ENCODE measurements at regions not wholly inside any gene's neighbourhood (a gene's known extent, or its start where the extent isn't known, plus 50 kb on each side); places are given as distances from the start of the nearest gene placed in this dataset.
"Not testable (repeated sequence)": the region's sequence is repeated elsewhere in the genome, so short reads cannot be mapped to it uniquely, and the experiment has no call there.

DNA sequence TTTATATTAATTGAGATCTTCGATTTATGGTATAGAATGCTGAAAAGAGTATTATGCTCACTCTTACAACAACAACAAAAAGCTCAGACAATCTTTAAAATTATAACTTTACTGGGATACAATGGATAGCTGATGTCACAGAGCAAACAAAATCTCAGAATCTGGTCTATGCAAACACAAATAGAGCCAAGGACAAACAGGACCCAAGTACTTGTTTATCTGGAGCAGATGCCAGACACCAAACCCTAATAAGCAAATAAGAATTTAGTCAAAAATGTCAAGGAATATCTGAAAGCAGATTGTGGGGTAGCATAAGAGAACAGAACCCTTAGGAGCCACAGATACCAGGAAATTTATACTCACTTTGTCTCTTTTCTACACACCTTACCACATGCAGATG is 302.2 kb downstream of the CGGBP1 start:
- no peak for DNase-seq (ENCODE audit: low spot score)

DNA sequence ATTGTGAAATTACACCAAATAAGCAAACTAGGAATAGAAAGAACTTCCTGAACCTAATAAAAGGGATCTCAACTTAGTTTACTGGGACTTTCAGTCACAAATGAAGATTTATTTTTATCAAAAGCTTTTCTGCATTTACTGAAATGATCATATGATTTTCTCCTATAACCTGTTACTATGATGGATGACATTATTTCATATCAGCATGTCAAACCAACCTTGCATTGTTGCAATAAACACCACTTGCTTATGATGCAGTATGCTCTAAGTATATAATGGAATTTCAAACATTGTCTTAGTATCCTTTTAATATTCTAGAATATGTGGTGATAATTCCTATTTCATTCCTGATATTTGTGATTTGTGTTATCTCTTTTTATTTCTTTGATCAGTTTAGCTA is 303.0 kb downstream of the CGGBP1 start:
- in situ Hi-C loops (cut with HindIII; ENCODE audit: low sequenced_read_pairs): no loop called here

More for the DNA sequence above, 302.2 kb downstream of the CGGBP1 start:
- in situ Hi-C loops (cut with HindIII; ENCODE audit: low sequenced_read_pairs): no loop called here

DNA sequence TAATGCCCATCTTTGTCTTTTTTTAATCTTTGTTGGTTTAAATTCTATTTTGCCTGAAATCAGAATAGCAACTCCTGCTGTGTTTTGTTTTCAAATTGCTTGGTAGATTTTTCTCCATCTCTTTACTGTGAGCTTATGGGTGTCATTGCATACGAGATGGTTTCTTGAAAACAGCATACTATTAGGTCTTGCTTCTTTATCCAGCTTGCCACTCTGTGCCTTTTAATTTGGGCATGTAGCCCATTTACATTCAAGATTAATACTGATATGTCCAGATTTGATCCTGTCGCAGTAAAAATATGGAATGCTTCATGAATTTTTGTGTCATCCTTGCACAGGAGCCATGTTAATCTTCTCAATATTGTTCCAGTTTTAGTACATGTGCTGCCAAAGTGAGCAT is 316.6 kb downstream of the CGGBP1 start:
- DNase-seq (ENCODE audit: low spot score): no peak
- in situ Hi-C loops (cut with HindIII; ENCODE audit: low sequenced_read_pairs): no loop called here

More for the DNA sequence above, 303.0 kb downstream of the CGGBP1 start:
- DNase-seq (ENCODE audit: low spot score): no peak

DNA sequence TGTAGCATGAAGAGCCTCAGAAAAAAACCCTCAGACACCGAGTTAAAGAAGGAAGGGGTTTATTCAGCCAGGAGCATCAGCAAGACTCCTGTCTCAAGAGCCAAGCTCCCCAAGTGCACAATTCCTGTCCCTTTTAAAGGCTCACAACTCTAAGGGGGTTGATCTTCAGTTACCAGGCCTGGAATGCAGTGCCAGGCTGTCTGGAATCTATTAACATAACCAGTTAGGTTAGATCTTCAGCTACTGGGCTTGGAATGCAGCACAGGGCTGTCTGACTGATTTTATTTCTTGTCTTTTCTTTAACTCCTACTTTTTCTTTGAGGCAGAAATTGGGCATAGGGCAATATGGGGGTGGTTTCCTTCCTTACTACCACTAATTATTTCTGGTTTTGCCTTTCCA is 317.9 kb downstream of the CGGBP1 start:
- in situ Hi-C loops (cut with HindIII; ENCODE audit: low sequenced_read_pairs); DNase-seq (ENCODE audit: low spot score): not testable (repeated sequence)

DNA sequence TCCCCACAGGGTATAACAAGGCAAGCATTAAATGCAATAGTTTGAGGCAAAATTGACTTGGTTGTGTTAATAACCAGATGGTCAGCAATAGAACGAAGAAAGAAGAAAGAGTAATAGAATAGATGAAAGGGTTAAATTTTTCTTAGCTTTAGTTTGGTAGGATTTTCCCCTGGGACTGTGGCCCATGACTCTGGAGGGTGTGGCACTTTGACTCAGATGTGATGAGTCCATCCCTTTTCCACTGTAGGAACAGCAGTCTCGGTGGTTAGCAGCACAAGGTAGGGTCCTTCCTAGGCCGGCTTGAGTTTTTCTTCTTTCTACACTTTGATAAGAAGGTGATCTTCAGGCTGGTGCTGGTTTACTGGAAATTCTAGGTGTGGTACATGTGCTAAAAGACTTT is 321.0 kb downstream of the CGGBP1 start:
- DNase-seq (ENCODE audit: low spot score); in situ Hi-C loops (cut with HindIII; ENCODE audit: low sequenced_read_pairs): not testable (repeated sequence)

DNA sequence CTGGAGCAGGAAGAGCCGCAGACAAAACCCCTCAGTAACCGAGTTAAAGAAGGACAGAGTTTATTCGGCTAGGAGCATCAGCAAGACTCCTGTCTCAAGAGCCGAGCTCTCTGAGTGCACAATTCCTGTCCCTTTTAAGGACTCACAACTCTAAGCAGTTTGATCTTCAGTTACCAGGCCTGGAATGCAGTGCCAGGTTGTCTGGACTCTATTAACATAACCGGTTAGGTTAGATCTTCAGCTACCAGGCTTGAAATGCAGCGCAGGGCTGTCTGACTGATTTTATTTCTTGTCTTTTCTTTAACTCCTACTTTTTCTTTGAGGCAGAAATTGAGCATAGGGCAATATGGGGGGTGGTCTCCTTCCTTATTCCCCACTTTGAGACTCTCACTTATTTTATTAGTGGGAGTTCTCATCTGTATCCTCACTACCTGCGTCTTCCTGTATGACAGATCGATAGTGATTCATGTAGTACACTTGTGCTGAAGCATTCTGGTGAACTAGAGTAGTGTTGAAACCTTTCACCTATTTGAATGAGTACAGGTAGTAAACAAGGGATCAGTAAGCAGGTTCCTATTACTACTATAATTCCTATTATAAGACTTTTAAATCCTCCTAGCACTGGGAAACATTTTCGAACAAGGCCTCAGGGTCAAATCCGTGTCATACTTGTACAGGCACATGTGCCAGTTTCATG is 325.0 kb downstream of the CGGBP1 start:
- no peak for DNase-seq (ENCODE audit: low spot score)
- in situ Hi-C loops (cut with HindIII; ENCODE audit: low sequenced_read_pairs): no loop called here

DNA sequence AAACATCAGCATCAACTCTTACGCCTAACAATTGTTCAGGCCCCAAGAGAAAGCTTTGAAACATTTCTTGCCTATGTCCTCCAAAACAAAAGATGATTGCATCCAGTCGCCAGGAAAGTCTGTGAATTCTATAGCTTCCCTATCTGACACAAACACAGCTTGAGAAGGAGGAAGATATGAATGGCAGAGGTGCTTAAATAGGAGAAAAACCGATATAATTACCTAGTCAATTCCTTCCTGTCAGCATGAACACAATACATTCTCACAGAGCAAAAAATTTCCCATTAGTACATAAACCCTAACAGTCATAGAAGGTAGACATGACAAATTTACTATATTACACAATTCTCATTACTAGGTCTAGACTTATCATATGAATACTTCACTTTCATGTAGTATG is 326.5 kb downstream of the CGGBP1 start:
- in situ Hi-C loops (cut with HindIII; ENCODE audit: low sequenced_read_pairs): no loop called here
- DNase-seq (ENCODE audit: low spot score): no peak

DNA sequence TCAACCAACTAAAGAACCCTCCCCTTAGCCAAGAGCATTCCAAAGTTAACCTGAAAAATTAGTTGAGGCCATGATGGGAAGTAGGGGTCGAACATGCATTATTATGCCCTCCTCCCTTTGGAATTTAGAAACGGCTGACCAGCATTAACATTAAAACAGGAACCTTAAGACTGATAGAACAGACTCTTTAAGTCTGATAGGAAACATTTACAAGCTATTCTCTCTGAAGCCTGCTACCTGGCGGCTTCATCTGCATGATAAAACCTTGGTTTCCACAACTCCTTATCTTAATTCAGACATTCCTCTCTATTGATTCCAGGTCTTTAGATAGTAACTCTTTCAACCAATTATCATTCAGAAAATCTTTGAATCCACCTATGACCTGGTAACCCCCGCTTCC is 331.0 kb downstream of the CGGBP1 start:
- no peak for DNase-seq (ENCODE audit: low spot score)
- in situ Hi-C loops (cut with HindIII; ENCODE audit: low sequenced_read_pairs): no loop called here

DNA sequence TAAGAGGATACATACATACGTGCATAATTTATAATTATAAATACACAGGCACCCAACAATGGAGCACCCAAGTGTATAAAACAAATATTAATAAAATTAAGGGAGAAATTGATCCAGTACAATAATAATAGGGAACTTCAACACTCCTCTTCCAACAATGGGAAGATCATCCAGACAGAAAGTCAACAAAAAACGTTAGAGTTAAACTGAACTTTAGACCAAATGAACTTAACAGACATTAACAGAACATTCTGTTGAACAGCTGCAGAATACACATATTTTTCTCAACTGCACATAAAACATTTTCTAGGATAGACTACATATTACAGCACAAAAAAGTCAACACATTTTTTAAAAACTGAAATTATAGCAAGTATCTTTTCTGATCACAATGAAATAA is 339.7 kb downstream of the CGGBP1 start:
- in situ Hi-C loops (cut with HindIII; ENCODE audit: low sequenced_read_pairs): no loop called here
- no peak for DNase-seq (ENCODE audit: low spot score)

DNA sequence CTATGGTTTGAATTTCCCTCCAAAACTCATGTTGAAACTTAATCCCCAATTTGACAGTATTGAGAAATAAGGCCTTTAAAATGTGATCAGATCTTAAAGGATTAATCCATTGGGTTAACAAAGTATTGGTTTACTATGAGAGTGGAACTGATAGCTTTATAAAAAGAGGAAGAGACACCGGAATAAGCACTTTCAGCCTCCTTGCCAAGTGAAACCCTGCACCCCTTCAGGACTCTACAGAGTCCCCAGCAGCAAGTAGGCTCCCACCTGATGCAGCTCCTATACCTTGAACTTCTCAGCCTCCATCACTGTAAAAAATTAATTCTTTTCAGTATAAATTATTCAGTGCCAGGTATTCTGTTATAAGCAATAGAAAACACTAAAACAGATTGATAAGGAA is 348.3 kb downstream of the CGGBP1 start:
- in situ Hi-C loops (cut with HindIII; ENCODE audit: low sequenced_read_pairs): no loop called here

DNA sequence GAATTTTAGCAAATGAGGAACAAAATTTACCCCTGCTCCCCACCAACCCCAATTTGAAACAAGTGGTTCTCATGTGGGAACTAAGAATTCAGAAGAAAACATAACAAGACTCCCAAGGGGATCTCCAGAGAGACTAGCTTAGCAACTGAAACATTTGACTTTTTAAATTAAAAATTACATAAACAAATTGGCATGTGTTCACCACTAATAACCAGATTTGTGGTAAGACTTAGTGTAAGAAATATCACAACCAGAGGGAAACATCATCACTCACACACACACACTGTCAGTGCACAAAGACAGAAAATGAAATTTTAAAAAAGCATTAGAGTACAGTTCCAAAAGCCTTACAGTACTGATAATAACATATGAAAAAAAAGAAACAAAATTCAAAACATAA is 348.8 kb downstream of the CGGBP1 start:
- in situ Hi-C loops (cut with HindIII; ENCODE audit: low sequenced_read_pairs): no loop called here
- DNase-seq (ENCODE audit: low spot score): no peak

More for the DNA sequence above, 348.3 kb downstream of the CGGBP1 start:
- DNase-seq (ENCODE audit: low spot score): no peak

DNA sequence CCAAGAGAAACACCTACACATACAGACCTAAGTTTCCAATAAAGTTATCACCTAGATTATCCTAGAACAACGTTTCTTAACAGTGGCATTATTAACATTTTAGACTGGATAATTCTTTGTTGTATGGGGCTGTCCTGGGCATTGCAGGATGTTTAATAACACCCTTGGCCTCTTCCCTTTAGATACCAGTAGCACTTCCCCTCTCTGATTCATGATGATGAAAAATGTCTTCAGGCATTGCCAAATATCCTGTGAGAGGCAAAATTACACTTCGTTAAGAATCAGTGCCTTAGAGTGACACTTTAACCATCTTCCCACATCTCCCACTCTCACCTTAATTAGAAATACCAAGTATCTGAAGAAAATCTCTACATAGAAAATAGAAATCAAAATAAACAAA is 352.6 kb downstream of the CGGBP1 start:
- in situ Hi-C loops (cut with HindIII; ENCODE audit: low sequenced_read_pairs): no loop called here
- DNase-seq (ENCODE audit: low spot score): no peak

DNA sequence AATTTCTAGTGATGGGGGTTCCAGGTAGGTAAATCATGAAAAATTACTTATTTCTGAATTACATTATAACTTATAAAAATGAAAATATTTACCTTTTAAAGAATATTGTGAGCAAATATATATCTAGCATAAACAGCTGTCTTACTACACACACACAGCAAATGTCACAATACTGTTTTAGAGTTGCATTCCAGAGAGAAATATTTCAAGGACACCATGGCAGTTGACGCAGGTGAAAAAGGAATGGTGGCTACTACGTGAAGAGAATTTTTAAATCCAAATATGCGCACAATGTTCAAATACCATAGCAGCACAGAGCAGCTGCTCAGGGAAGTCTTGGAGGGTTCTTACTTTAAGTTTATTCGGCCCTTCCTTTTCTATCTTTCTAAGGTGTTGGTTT is 356.2 kb downstream of the CGGBP1 start:
- in situ Hi-C loops (cut with HindIII; ENCODE audit: low sequenced_read_pairs): no loop called here
- no peak for DNase-seq (ENCODE audit: low spot score)

DNA sequence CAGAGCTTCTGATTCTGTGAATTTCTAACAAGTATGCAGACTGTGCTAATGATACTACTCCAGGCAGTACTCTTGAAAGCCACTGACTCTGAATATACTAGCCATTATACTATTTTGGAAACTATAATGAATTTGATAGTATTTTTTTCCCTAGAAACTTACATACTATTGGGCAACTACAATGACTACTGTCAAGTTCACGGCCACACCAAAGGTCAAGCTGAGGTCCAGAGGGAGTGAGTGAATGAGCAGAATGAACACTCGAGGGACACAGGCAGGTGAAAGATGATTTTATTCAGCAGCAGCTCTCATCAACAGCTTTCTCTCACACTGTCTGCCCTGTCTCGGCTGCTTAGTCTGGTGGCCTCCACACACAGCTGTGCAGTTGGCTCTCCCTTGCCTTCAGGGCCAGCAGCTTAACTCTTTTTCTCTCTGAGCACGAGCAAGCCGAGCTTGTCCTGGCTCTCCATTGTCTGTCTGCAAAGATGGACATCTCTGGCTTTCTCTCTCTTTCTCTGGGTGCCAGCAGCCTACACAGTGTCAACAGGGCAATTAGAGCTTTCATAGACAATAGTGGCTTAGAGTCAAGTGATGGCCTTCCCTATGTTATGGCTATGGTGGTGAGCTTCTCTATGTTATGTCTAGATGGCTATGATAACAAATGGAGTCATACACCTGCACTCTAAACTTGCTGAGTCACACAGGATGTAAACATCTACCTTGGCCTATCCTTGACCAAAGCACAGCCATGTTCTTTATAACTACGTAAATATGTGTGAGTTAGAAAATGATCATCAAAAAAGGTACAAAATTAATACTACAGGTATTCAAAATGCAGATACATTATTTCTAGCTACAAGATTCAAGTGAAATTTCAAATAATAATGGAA is 362.4 kb downstream of the CGGBP1 start:
- in situ Hi-C loops (cut with HindIII; ENCODE audit: low sequenced_read_pairs): no loop called here
- DNase-seq (ENCODE audit: low spot score): no peak

DNA sequence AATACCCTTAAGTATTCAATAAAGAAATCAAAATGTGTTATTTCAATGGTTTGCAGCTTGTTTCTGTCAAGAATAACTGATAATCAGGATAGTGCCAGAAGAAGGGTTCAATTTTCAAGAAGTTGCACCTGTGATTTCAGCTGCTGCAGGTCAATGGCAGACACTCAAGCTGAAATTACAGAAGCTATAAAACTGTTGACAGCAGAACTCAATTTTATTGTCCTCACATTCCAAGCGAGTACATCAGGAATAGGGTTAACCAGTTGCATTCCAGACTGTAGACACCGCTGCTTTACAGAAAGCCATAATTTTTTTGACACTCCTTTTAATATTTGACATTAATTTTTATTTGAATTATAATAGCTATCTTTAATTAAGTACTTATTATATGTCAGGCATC is 364.1 kb downstream of the CGGBP1 start:
- in situ Hi-C loops (cut with HindIII; ENCODE audit: low sequenced_read_pairs): no loop called here
- no peak for DNase-seq (ENCODE audit: low spot score)

DNA sequence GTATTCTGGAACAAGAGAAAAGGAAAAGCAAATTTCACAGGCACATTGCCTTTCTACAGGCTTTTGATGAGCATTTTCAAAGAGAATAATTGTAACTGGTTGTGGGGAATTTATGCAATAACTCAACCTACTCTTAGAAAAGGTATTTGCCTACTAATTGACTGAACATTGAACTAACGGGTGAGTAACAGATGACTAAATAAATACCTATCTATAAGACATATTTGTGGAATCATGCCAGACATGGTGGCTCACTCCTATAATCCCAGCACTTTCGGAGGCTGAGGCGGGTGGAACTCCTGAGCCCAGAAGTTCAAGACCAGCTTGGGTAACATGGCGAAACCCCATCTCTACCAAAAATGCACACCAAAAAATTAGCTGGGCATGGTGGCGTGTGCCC is 367.7 kb downstream of the CGGBP1 start:
- DNase-seq (ENCODE audit: low spot score): no peak

DNA sequence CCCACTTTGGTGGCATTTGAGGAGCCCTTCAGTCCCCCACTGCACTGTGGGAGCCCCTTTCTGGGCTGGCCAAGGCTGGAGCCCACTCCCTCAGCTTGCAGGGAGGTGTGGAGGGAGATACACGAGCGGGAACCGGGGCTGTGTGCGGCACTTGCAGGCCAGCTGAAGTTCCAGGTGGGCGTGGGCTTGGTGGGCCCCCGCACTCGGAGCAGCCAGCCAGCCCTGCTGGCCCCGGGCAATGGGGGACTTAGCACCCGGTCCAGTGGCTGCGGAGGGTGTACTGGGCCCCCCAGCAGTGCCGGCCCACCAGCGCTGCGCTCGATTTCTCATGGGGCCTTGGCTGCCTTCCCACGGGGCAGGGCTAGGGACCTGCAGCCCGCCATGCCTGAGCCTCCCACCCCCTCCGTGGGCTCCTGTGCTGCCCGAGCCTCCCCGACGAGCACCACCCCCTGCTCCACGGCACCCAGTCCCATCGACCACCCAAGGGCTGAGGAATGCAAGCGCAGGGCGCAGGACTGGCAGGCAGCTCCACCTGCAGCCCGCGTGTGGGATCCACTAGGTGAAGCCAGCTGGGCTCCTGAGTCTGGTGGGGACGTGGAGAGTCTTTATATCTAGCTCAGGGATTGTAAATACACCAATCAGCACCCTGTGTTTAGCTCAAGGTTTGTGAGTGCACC is 379.7 kb downstream of the CGGBP1 start:
- DNase-seq (ENCODE audit: low spot score); in situ Hi-C loops (cut with HindIII; ENCODE audit: low sequenced_read_pairs): not testable (repeated sequence)

More for the DNA sequence above, 367.7 kb downstream of the CGGBP1 start:
- in situ Hi-C loops (cut with HindIII; ENCODE audit: low sequenced_read_pairs): no loop called here

DNA sequence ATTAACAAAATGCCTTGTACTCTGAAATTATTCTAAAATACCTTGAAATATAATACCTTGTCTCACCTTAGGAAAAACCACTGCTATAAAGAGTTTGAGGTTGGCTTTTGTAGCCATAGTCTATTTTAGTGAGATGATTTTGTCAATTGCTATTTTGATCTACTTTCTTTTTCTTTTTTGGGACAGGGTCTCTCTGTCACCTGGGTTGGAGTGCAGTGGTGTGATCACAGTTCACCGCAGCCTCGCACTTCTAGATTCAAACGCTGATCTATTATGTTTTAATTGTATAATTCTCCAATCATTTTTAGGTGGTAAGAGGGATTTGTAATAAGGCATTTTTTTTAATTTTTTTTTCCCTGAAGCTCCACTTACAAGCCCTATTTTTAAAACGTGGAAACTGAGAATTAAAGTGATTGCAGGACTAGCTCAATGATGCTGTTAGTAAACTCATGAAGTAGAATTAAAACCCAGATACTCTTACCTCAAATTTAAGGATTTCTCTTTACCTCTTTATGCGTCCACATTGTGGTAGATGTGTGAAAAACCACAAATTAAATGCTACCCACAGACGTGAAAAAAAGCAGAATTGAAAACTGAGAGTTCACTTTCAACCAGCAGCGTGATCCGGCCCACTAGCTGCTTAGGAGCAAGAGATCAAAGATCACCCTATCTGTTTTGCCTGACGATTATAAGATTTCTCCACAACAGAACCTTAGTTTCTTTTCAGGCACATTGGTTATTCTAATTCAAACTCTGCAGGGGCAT is 384.2 kb downstream of the CGGBP1 start:
- no peak for DNase-seq (ENCODE audit: low spot score)
- in situ Hi-C loops (cut with HindIII; ENCODE audit: low sequenced_read_pairs): no loop called here

DNA sequence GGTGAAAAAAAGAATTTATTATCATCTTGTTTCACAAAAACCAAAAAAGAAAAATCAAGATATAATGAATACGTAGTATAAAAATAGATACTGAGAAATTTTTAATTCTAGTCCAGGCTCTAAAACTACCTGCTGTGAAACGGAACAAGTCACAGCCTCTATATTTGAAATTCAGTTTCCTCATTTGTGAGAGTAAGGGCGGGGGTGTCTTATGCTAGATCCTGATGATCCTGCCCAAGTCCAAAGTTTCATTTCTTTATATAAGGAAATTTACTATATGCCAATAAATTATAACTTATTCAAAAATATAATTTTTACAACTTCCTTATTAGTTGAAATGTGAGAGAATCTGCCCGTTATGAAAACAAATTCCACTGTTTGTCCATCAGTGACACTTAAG is 385.7 kb downstream of the CGGBP1 start:
- in situ Hi-C loops (cut with HindIII; ENCODE audit: low sequenced_read_pairs): no loop called here
- DNase-seq (ENCODE audit: low spot score): no peak

Data from G401 (cell line).